Progenitor cell of endocrine pancreas (in vitro differentiated cells): ENCODE measurements at regions not wholly inside any gene's neighbourhood (a gene's known extent, or its start where the extent isn't known, plus 50 kb on each side); places are given as distances from the start of the nearest gene placed in this dataset.

Source experiments
- DNase-seq: peaks from one replicate; pipeline ENCODE4 v3.0.0; 2021; ENCODE audit warnings: low spot score; ENCODE audit not compliant: unreplicated experiment
- H3K27ac Mint-ChIP-seq: 2 replicates; pipeline ENCODE4 v1.8.0; 2021; ENCODE audit warnings: mild to moderate bottlenecking, moderate library complexity, mixed read lengths
- H3K27me3 Mint-ChIP-seq: 2 replicates; pipeline ENCODE4 v1.8.0; 2021; ENCODE audit warnings: mixed read lengths
- H3K36me3 Mint-ChIP-seq: 2 replicates; pipeline ENCODE4 v1.8.0; 2022; ENCODE audit warnings: mixed read lengths; ENCODE audit not compliant: insufficient read depth
- H3K4me1 Mint-ChIP-seq: 2 replicates; pipeline ENCODE4 v1.8.0; 2021; ENCODE audit warnings: low read depth, mixed read lengths
- H3K4me3 Mint-ChIP-seq: 2 replicates; pipeline ENCODE4 v1.8.0; 2021; ENCODE audit warnings: low read depth, mild to moderate bottlenecking, moderate library complexity, mixed read lengths
- H3K9me3 Mint-ChIP-seq: 2 replicates; pipeline ENCODE4 v1.8.0; 2021; ENCODE audit warnings: low read depth, mixed read lengths
- TF ChIP-seq, protein P1 (sequence below): fragments of 200-600 bp; sonication (generic); IDR thresholded peaks from one replicate; pipeline ENCODE4 v1.5.0; 2021; ENCODE audit warnings: antibody characterized with exemption, mild to moderate bottlenecking; ENCODE audit not compliant: unreplicated experiment

DNA sequence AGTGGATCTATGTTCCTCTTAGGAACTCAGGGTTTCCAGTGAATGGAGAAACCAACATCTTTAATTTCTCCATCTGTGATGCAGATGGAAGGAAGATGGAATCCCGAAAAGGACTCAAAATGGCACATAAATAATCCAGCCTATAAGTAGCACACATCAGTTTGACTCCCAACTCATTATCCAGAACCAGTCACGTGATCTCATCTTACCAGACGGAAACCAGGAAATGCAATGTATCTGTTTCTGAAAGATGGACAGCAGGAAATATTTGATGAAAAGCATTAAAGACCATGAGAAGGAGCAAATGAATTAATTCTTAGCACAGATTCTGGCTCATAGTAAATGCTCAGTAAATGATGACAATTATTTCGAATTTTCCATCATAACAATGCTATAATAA is 443.1 kb upstream of the FMR1 start:
- H3K27ac Mint-ChIP-seq: no peak overlapping the region
- peaks cover 19% of the 10 kb centered on the region for H3K9me3 Mint-ChIP-seq
- DNase-seq: no peak
- no peak overlapping the region for H3K4me3 Mint-ChIP-seq
- no peaks in the 10 kb centered on the region for H3K36me3 Mint-ChIP-seq
- H3K4me1 Mint-ChIP-seq: no peaks in the 10 kb centered on the region
- TF ChIP-seq, protein P1, sequence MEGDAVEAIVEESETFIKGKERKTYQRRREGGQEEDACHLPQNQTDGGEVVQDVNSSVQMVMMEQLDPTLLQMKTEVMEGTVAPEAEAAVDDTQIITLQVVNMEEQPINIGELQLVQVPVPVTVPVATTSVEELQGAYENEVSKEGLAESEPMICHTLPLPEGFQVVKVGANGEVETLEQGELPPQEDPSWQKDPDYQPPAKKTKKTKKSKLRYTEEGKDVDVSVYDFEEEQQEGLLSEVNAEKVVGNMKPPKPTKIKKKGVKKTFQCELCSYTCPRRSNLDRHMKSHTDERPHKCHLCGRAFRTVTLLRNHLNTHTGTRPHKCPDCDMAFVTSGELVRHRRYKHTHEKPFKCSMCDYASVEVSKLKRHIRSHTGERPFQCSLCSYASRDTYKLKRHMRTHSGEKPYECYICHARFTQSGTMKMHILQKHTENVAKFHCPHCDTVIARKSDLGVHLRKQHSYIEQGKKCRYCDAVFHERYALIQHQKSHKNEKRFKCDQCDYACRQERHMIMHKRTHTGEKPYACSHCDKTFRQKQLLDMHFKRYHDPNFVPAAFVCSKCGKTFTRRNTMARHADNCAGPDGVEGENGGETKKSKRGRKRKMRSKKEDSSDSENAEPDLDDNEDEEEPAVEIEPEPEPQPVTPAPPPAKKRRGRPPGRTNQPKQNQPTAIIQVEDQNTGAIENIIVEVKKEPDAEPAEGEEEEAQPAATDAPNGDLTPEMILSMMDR: no peak
- no peaks in the 10 kb centered on the region for H3K27me3 Mint-ChIP-seq

GRCh38 chrX:147476008-147476407 is 435.7 kb upstream of the FMR1 start:
- TF ChIP-seq, protein P1: peak; percentile 45
- no peak overlapping the region for H3K27ac Mint-ChIP-seq
- H3K9me3 Mint-ChIP-seq: peaks cover 23% of the 10 kb centered on the region
- no peaks in the 10 kb centered on the region for H3K36me3 Mint-ChIP-seq
- H3K4me1 Mint-ChIP-seq: no peaks in the 10 kb centered on the region
- no peak for DNase-seq
- no peak overlapping the region for H3K4me3 Mint-ChIP-seq
- no peaks in the 10 kb centered on the region for H3K27me3 Mint-ChIP-seq

- Mint-ChIP-seq H3K27ac (no peak overlapping the region), H3K4me3 (no peak overlapping the region), H3K9me3 (peaks cover 46% of the 10 kb centered on the region), H3K4me1 (no peaks in the 10 kb centered on the region), H3K27me3 (no peaks in the 10 kb centered on the region), H3K36me3 (no peaks in the 10 kb centered on the region)
- TF ChIP-seq, protein P1: no peak
- no peak for DNase-seq
Measured at GRCh38 chrX:147478899-147479298, 432.8 kb upstream of the FMR1 start.

GRCh38 chrX:147485207-147485606 is 426.5 kb upstream of the FMR1 start:
- H3K27ac Mint-ChIP-seq: no peak overlapping the region
- no peak overlapping the region for H3K4me3 Mint-ChIP-seq
- H3K36me3 Mint-ChIP-seq: no peaks in the 10 kb centered on the region
- peaks cover 35% of the 10 kb centered on the region for H3K9me3 Mint-ChIP-seq
- H3K27me3 Mint-ChIP-seq: no peaks in the 10 kb centered on the region
- no peaks in the 10 kb centered on the region for H3K4me1 Mint-ChIP-seq
- TF ChIP-seq, protein P1: no peak
- DNase-seq: no peak

DNA sequence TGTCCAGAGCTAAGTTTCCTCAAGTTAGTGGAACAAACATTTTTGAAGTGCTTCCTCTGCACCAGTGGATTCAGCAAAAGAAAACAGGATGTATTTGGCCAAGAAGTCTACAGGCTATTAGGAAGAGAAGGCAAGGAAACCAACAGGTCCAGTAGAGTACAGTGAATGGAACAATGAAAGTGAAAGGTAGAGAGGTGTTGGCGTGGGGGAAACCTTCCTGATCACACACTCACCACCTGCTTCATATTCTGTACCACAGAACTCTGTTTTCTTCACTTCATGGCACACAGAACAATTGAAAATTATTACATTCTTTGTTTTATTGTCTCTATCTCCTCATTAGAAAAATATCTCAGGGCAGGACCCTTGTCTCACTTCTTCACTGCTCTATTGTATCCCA is 417.4 kb upstream of the FMR1 start:
- no peak overlapping the region for H3K4me3 Mint-ChIP-seq
- TF ChIP-seq, protein P1: no peak
- H3K36me3 Mint-ChIP-seq: no peaks in the 10 kb centered on the region
- H3K4me1 Mint-ChIP-seq: no peaks in the 10 kb centered on the region
- no peaks in the 10 kb centered on the region for H3K27me3 Mint-ChIP-seq
- H3K9me3 Mint-ChIP-seq: peaks cover 10% of the 10 kb centered on the region
- DNase-seq: no peak
- H3K27ac Mint-ChIP-seq: no peak overlapping the region

DNA sequence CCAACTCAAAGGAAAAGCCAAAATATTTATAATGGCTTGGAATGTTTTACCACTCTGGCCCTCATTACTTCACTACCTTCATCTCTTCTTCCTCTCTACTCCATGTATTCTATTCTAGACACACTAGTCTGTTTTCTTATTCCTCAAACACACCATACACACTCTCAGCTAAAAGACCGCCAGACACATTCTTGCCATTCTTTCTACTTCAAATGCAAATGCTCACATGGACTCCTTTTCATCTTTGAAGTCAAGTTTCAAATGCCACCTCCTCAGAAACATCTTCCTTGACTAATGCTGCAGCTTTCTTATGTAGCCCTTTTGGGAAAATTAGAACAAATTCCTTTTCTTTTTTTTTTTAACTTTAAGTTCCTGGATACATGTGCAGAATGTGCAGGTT is 412.9 kb upstream of the FMR1 start:
- Mint-ChIP-seq H3K27ac (no peak overlapping the region), H3K4me1 (no peaks in the 10 kb centered on the region), H3K36me3 (no peaks in the 10 kb centered on the region), H3K4me3 (no peak overlapping the region), H3K9me3 (peaks cover 19% of the 10 kb centered on the region), H3K27me3 (no peaks in the 10 kb centered on the region)
- no peak for DNase-seq
- TF ChIP-seq, protein P1: no peak
